NCI-H2081 treated with DMSO at 0.1 percent for 48 hours (cell line): ENCODE measurements at regions not wholly inside any gene's neighbourhood (a gene's known extent, or its start where the extent isn't known, plus 50 kb on each side); places are given as distances from the start of the nearest gene placed in this dataset.
"Not testable (repeated sequence)": the region's sequence is repeated elsewhere in the genome, so short reads cannot be mapped to it uniquely, and the experiment has no call there.

ENCODE experiments used
- DNase-seq: peaks from one replicate; lab custom pipeline; 2025; lab: John Stamatoyannopoulos, UW

GRCh38 chr13:44149231-44149630 lies 224.4 kb upstream of the SERP2 start:
- not testable (repeated sequence) for DNase-seq

DNA sequence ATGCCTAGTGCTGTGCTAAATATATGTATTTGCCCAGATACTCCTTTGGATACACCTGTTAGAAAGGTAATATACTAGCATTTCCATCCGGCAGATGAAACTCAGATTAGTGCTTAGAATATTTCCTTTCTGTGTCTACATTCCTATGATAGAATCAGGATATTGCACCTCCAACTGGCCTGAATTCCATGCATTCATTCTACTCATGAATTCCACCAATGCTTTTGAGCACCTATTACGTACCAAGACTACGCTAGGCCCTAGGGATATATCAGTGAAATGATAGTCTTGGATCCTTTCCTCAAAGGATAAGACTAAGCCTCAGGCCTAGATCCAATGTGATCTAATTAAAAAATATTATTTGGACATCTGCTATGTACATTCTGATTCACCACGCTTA lies 223.8 kb upstream of the SERP2 start:
- no peak for DNase-seq

GRCh38 chr13:44151474-44151873 lies 222.2 kb upstream of the SERP2 start:
- DNase-seq, result no peak

GRCh38 chr13:44153496-44153895 lies 220.1 kb upstream of the SERP2 start:
- DNase-seq, result peak; percentile 32

- no peak for DNase-seq
Measured at GRCh38 chr13:44155422-44156293, 218.0 kb upstream of the SERP2 start.

- DNase-seq, result no peak
Measured at GRCh38 chr13:44156294-44156658, 217.3 kb upstream of the SERP2 start.

DNA sequence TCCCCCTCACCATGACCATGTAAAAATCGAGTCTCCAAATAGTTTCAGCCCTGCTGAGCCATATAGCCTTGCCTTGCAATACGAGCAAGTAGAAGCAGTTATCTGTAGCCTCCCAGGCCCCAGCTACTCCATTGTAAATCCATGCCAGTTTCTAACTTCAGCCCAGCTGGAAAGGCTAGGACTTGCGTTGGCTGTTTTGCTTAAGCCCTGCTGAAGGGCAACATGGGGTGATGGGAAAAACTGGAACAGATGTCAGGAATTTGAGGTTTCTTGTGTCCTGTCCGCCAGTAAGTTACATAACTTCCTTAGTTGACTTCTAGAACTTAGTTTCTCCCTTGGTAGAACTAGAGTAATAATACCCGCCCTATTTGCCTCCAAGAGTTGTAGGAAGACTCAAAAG lies 216.0 kb upstream of the SERP2 start:
- no peak for DNase-seq

DNA sequence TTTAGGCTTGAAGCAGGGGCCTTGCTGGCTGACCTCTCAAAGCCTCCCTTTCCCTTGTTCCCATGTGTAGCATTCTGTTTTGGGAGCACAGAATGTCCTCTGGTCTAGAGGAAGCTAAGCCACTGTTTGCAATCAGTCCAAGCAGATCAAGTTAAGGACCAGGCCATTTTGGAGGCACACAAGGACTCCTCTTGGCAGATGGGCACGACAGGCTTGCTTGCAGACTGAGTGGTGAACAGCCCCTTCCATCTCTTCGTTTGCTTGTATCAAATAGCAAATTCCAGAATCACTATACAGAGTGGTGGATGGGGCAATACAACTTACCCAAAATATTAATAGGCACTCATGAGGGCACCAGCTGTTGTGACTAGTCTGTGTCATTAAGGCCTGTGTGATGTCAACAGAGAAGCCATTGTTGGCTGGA lies 215.5 kb upstream of the SERP2 start:
- no peak for DNase-seq

DNA sequence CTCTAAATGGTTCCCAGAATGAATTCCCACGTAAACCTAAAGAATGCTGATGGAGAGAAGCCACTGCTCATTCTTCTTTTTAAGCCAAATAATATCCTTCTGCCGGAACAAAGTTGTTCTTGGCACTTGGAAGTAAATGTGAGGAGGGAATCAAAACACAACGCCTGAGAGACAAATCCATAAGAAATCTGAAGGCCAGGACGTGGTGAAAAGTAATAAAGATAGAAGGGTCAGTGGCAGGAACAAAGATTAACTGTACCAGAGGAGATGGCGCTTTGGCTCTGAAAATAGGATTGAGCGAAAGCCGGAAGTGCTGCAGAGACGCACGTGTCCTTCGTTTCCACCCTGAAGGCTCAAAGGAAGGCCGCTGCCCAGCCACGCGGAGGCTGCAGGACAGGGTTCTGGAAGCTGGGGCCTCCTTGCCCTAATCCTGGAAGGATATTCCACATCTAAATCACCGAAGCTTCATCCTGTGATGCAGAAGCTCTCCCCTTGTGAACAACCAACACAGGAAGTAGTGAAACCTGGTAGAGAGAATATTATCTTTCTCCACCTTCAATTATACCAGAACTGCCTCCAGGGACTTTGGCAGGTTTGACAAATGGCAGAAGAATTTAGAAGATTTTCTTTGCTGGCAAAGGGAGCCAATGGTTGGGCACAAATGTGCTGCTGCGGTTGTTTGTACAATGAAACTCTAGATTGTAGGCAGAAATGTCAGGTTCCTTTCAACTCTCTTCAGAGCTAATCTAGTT lies 214.6 kb upstream of the SERP2 start:
- no peak for DNase-seq

DNA sequence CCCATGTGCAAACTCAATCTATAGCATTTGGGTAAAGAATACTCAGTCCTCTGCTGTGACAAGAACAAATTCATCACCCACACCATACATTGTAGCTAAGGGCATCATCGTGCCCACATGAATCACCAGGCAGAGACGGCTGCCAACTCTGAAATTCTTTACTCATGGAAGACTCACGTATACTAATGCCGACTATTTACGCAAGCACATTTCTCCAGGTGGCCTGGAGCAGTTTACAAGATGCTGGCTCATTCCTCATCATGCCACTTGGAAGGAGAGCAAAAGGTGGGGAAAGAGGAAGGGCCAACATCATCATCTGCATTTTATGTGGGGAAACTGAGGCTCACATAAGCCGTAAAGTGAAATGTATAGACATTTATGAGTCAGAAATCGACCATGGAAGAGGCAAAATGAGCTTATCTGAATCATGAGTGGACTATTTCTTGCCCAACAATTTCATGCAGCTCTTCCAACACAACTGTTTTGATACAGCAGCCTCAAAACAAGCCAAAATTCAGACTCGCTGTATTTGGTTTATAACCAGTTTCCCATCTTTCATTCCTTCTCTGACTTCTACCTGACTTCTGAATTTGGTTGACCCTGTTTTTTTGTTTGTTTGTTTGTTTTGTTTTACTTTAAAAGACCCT lies 213.9 kb upstream of the SERP2 start:
- DNase-seq, result no peak

DNA sequence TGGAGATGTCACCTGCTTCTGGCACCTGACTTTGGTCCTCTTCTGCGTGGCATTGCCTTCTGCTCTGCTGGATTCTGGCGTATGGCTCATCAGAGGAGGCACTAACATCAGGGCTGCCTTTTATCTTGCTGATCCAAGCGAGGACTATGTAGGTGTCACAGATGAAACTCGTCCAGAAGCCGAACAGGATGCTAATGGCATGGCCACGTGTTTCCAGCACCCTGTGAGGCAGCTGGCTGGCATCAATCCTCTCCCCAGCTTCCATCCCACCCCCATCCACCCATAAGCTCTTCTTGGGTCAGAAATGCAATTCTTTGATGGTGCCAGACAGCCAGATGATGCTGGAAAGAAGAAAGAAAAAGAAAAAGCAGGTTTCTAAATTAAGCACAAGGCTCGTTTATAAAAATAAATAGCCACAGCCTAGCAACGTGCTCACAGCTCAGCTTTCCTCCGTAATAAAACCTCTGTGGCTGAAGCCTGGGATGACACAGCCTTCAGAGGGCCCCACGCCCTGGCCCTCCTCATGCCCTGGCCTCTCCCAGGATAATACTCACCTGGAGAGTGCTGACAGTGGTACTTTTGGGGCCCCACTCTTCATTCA lies 212.9 kb upstream of the SERP2 start:
- no peak for DNase-seq

DNA sequence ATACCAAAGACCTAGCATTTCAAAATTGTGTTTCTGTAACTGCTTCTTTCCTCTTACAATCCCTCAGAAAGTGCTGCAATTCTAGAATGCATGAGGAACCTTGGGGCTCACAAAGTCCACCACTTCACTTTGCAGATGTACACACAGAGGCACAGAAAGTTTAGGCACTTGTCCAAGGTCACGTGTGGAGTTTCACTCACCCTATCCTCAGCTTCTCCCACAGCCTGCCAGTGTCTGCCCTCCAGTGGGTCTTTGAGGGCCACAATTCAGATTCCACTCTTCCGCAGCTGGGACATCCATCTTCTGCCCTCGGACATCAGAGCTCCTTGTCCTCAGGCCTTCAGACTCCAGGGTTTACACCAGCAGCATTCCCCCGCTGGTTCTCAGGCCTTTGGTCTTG lies 210.5 kb upstream of the SERP2 start:
- DNase-seq, result no peak

DNA sequence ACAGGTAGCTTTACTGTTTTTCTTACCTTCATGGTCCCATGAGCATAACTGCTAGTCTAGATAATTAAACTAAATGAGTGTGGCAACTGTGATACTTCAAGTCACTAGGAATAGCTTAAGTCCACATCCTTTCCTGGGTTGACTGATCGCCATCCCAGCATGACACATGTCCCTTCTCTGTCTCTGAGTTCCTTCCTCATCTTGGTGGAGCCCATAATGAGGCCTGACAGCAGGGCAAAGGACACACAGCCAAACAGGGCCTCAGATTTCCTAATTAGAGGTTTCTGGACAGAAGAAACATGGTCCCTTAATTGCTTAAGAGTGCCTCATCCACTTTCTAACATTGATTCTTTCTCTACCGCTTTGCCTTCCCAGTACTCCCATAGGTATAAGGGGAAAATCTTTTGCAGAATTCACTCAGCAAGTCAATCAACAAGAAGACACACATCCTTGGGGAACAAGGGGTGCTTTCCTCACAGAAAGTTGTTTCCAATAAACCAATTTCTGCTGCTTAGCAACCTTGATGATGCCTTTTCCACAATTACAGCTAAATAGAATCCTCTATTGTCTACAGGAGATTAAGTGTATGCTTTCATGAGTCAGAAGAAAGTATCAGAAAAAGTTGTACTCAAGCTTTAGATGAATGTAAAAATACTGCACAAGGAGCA lies 208.3 kb upstream of the SERP2 start:
- DNase-seq, result no peak

GRCh38 chr13:44165889-44166496 lies 207.6 kb upstream of the SERP2 start:
- no peak for DNase-seq

DNA sequence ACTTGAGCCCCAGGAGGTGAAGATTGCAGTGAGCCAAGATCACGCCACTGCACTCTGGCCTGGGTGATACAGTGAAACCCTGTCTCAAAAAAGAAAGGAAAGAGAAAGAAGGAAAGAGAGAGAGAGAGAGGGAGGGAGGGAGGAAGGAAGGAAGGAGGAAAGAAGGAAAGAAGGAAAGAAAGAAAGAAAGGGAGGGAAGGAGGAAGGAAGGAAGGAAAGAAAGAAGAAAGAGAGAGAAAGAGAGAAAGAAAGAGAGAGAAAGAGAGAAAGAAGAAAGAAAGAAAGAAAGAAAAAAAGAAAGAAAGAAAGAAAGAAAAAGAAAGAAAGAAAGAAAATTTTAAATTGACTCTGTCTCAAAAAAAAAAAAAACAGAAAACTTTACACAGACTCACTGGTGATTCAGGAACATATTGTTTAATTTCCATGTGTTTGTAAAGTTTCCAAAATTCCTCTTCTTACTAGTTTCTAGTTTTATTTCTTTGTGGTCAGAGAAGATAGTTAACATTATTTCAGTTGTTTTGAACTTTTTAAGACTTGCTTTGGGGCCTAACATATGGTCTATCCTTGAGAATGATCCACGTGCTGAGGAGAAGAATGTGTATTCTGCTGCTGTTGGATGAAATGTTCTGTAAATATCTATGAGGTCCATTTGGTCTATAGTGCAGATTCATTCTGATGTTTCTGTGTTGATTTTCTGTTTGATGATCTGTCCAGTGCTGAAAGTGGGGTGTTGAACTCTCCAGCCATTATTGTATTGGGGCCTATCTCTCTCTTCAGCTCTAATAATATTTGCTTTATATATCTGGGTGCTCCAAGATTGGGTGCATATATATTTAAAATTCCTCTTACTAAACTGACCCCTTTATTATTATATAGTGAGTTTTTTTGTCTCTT lies 204.4 kb upstream of the SERP2 start:
- DNase-seq, result no peak

DNA sequence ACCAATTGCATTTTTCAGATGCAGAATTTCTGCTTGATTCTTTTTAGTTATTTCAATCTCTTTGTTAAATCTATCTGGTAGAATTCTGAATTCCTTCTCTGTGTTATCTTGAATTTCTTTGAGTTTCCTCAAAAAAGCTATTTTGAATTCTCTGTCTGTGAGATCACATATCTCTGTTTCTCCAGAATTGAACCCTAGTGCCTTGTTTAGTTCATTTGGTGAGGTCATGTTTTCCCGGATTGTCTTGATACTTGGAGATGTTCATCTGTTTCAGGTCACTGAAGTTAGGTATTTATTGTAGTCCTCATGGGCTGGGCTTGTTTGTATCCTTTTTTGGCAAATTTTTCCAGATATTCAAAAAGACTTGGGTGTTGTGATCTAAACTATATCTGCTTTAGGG lies 202.9 kb upstream of the SERP2 start:
- no peak for DNase-seq

DNA sequence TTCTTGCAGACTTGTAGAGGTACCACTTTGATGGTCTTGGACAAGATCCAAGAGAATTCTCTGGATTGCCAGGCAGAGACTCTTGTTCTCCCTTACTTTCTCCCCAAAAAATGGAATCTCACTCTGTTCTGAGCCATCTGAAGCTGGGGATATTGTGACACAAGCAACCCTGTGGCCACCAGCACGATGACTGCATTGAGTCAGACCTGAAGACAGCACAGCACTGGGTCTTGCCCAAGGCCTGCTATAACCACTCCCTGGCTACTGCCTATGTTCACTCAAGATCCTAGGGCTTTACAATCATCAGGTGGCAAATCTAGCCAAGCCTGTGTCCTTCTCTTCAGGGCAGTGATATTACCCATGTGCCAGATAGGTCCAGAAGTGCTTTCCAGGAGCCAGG lies 202.5 kb upstream of the SERP2 start:
- DNase-seq, result no peak

GRCh38 chr13:44171861-44172260 lies 201.8 kb upstream of the SERP2 start:
- DNase-seq, result no peak

- DNase-seq, result no peak
Measured at GRCh38 chr13:44172281-44172810, 201.3 kb upstream of the SERP2 start.

GRCh38 chr13:44174769-44175425 lies 198.7 kb upstream of the SERP2 start:
- DNase-seq, result no peak
